Esophagus muscularis mucosa (tissue), 4 donors: ENCODE measurements at regions not wholly inside any gene's neighbourhood (a gene's known extent, or its start where the extent isn't known, plus 50 kb on each side); places are given as distances from the start of the nearest gene placed in this dataset.

Experiments
- EP300 ChIP-seq: sonication (generic); formaldehyde crosslinking; IDR thresholded peaks from one replicate; pipeline ENCODE4 v1.6.1; 2017; ENCODE audit warnings: antibody characterized with exemption
- POLR2A ChIP-seq: fragments of 450-650 bp; IDR thresholded peaks from one replicate; pipeline ENCODE4 v1.6.1; 2017; ENCODE audit warnings: antibody characterized with exemption, moderate library complexity, mild to moderate bottlenecking, low read depth
- POLR2AphosphoS5 ChIP-seq, 2 donors: sonication (generic); formaldehyde crosslinking; IDR thresholded peaks; one replicate each; pipeline ENCODE4 v1.6.1; 2017; ENCODE audit warnings: antibody characterized with exemption in 2 of 2
- TF ChIP-seq, protein P1 (sequence below), 3 experiments: fragments of 200-600 bp in 2 of 3; fragments of 450-650 bp in 1 of 3; sonication (generic) in 2 of 3; IDR thresholded peaks; one replicate each; pipeline ENCODE4 v1.5.1; 2017 to 2019; ENCODE audit warnings: antibody characterized with exemption in 3 of 3, mild to moderate bottlenecking in 2 of 3, moderate library complexity in 1 of 3

GRCh38 chr10:3836222-3836820 is 51.3 kb upstream of the KLF6 start:
- TF ChIP-seq, protein P1, sequence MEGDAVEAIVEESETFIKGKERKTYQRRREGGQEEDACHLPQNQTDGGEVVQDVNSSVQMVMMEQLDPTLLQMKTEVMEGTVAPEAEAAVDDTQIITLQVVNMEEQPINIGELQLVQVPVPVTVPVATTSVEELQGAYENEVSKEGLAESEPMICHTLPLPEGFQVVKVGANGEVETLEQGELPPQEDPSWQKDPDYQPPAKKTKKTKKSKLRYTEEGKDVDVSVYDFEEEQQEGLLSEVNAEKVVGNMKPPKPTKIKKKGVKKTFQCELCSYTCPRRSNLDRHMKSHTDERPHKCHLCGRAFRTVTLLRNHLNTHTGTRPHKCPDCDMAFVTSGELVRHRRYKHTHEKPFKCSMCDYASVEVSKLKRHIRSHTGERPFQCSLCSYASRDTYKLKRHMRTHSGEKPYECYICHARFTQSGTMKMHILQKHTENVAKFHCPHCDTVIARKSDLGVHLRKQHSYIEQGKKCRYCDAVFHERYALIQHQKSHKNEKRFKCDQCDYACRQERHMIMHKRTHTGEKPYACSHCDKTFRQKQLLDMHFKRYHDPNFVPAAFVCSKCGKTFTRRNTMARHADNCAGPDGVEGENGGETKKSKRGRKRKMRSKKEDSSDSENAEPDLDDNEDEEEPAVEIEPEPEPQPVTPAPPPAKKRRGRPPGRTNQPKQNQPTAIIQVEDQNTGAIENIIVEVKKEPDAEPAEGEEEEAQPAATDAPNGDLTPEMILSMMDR (IDR thresholded peaks at IDR 0.05): no peak
- no peak for TF ChIP-seq POLR2A
- TF ChIP-seq EP300: no peak
- no peak for TF ChIP-seq POLR2AphosphoS5 (IDR thresholded peaks at IDR 0.05)
